Cerebellar cortex (tissue), 1 donor: ENCODE measurements at regions not wholly inside any gene's neighbourhood (a gene's known extent, or its start where the extent isn't known, plus 50 kb on each side); places are given as distances from the start of the nearest gene placed in this dataset.

Experiments
- DNase-seq: peaks from one replicate; pipeline ENCODE4 v3.0.0-alpha.2; 2015; ENCODE audit warnings: low spot score

GRCh38 chr7:115709664-115710063, 320.9 kb downstream of the TFEC start:
- no peak for DNase-seq

- DNase-seq, result no peak
Observed at GRCh38 chr7:115708013-115708341, 322.6 kb downstream of the TFEC start.

- DNase-seq, result no peak
Observed at GRCh38 chr7:115707258-115708012, 323.1 kb downstream of the TFEC start.

GRCh38 chr7:115704884-115705283, 325.7 kb downstream of the TFEC start:
- DNase-seq, result no peak

GRCh38 chr7:115701141-115701540, 329.4 kb downstream of the TFEC start:
- no peak for DNase-seq

GRCh38 chr7:115694424-115694823, 336.1 kb downstream of the TFEC start:
- no peak for DNase-seq

GRCh38 chr7:115693779-115694178, 336.8 kb downstream of the TFEC start:
- DNase-seq, result no peak

GRCh38 chr7:115689941-115690340, 340.6 kb downstream of the TFEC start:
- no peak for DNase-seq

- no peak for DNase-seq
Observed at GRCh38 chr7:115683093-115683492, 347.5 kb downstream of the TFEC start.

- no peak for DNase-seq
Observed at GRCh38 chr7:115682507-115682906, 348.1 kb downstream of the TFEC start.

- no peak for DNase-seq
Observed at GRCh38 chr7:115680921-115681320, 349.6 kb downstream of the TFEC start.

GRCh38 chr7:115679976-115680375, 350.6 kb downstream of the TFEC start:
- DNase-seq, result peak; percentile 17

- no peak for DNase-seq
Observed at GRCh38 chr7:115679423-115679822, 351.1 kb downstream of the TFEC start.

- DNase-seq, result no peak
Observed at GRCh38 chr7:115678086-115678982, 352.2 kb downstream of the TFEC start.

GRCh38 chr7:115676707-115677106, 353.9 kb downstream of the TFEC start:
- DNase-seq, result no peak

GRCh38 chr7:115676080-115676479, 354.5 kb downstream of the TFEC start:
- DNase-seq, result peak; percentile 9

GRCh38 chr7:115674467-115675024, 356.0 kb downstream of the TFEC start:
- no peak for DNase-seq

- DNase-seq, result no peak
Observed at GRCh38 chr7:115672024-115672423, 358.5 kb downstream of the TFEC start.

- no peak for DNase-seq
Observed at GRCh38 chr7:115662676-115663075, 367.9 kb downstream of the TFEC start.

- no peak for DNase-seq
Observed at GRCh38 chr7:115662120-115662519, 368.4 kb downstream of the TFEC start.

- no peak for DNase-seq
Observed at GRCh38 chr7:115658223-115658622, 372.3 kb downstream of the TFEC start.

GRCh38 chr7:115654384-115655214, 376.0 kb downstream of the TFEC start:
- no peak for DNase-seq
